ENCODE measurements at regions not wholly inside any gene's neighbourhood (a gene's known extent, or its start where the extent isn't known, plus 50 kb on each side); places are given as distances from the start of the nearest gene placed in this dataset.

GRCh38 chr2:9749546-9750223, 93.6 kb upstream of the TAF1B start:
- H3K4me3 ChIP-seq (ENCODE audit: control insufficient read depth, low read depth, low read length): no peak overlapping the region
- TF ChIP-seq, protein P1, sequence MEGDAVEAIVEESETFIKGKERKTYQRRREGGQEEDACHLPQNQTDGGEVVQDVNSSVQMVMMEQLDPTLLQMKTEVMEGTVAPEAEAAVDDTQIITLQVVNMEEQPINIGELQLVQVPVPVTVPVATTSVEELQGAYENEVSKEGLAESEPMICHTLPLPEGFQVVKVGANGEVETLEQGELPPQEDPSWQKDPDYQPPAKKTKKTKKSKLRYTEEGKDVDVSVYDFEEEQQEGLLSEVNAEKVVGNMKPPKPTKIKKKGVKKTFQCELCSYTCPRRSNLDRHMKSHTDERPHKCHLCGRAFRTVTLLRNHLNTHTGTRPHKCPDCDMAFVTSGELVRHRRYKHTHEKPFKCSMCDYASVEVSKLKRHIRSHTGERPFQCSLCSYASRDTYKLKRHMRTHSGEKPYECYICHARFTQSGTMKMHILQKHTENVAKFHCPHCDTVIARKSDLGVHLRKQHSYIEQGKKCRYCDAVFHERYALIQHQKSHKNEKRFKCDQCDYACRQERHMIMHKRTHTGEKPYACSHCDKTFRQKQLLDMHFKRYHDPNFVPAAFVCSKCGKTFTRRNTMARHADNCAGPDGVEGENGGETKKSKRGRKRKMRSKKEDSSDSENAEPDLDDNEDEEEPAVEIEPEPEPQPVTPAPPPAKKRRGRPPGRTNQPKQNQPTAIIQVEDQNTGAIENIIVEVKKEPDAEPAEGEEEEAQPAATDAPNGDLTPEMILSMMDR (conservative IDR thresholded peaks at IDR 0.05; ENCODE audit: control insufficient read depth, insufficient read depth, low read depth, low read length): no peak
- DNase-seq (ENCODE audit: low read depth): no peak

- TF ChIP-seq, protein P1 (conservative IDR thresholded peaks at IDR 0.05; ENCODE audit: control insufficient read depth, insufficient read depth, low read depth, low read length): no peak
- DNase-seq (ENCODE audit: low read depth): no peak
Observed at GRCh38 chr2:9750224-9751215, 92.8 kb upstream of the TAF1B start.

DNA sequence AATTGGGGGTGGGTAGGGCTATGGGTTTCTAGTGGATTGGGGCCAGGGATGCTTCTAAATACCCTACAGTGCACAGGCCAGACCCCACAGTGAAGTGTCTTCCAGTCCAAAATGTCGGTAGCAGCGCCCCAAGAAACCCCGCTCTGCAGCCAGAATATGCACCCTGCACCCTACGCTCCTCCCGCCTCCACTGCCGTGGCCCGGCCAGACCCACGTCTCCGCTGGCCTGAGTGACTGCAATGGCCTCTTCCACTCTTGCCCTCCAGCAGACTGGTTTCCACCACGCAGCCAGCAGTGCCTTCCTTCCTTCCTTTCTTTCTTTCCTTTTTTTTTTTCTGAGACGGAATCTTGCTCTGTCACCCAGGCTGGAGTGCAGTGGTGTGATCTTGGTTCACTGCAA, 91.4 kb upstream of the TAF1B start:
- no peak overlapping the region for H3K4me3 ChIP-seq (ENCODE audit: control insufficient read depth, low read depth, low read length)
- no peak for DNase-seq (ENCODE audit: low read depth)
- TF ChIP-seq, protein P1 (conservative IDR thresholded peaks at IDR 0.05; ENCODE audit: control insufficient read depth, insufficient read depth, low read depth, low read length): no peak

More at GRCh38 chr2:9750224-9751215, 92.8 kb upstream of the TAF1B start:
- no peak overlapping the region for H3K4me3 ChIP-seq (ENCODE audit: control insufficient read depth, low read depth, low read length)

GRCh38 chr2:9752441-9753275, 90.6 kb upstream of the TAF1B start:
- TF ChIP-seq, protein P1 (conservative IDR thresholded peaks at IDR 0.05; ENCODE audit: control insufficient read depth, insufficient read depth, low read depth, low read length): no peak
- peak; percentile 85 for DNase-seq (ENCODE audit: low read depth)
- peak overlapping the region; percentile 26 for H3K4me3 ChIP-seq (ENCODE audit: control insufficient read depth, low read depth, low read length)

DNA sequence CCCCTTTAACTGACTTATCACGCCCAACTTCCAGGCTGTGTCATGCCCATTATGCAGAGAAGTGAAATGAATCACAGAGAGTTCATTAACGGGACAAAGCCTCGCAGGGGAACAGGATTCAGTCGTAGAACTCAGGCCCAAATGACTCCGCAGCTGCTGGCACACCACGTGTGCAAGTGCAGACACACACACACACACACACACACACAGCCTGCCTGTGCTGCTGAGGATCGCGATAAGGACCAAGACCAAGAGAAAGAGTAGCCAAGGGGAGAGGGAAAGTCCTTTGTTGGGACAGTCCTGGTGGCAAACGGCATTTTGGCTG, 90.0 kb upstream of the TAF1B start:
- TF ChIP-seq, protein P1 (conservative IDR thresholded peaks at IDR 0.05; ENCODE audit: control insufficient read depth, insufficient read depth, low read depth, low read length): no peak
- DNase-seq (ENCODE audit: low read depth): peak; percentile 97
- no peak overlapping the region for H3K4me3 ChIP-seq (ENCODE audit: control insufficient read depth, low read depth, low read length)

Measured in fibroblast of mammary gland (primary cell).